MCF 10A (cell line): ENCODE measurements at regions not wholly inside any gene's neighbourhood (a gene's known extent, or its start where the extent isn't known, plus 50 kb on each side); places are given as distances from the start of the nearest gene placed in this dataset.

ENCODE experiments used
- BruUV-seq: library from RNA; stranded (reverse); fragments of 400-500 nt; replicated peaks from 2 replicates; lab custom pipeline; 2021; lab: Mats Ljungman, UMichigan
- CTCF ChIA-PET: fragments of 300-600 bp; sonication (Branson Sonifier 250); formaldehyde crosslinking; extraction: SDS; loops from one replicate; lab custom pipeline; 2021; ENCODE audit warnings: antibody characterized with exemption, inconsistent platforms; lab: Yijun Ruan, JAX
- POLR2A ChIA-PET: fragments of 300-600, 350-650 bp; sonication (Branson Sonifier 250); formaldehyde crosslinking; extraction: SDS; loops from one replicate; lab custom pipeline; 2020; ENCODE audit warnings: antibody characterized with exemption, inconsistent platforms; lab: Yijun Ruan, JAX
- DNase-seq: peaks from one replicate; pipeline ENCODE4 v3.0.0-alpha.2; 2018; ENCODE audit not compliant: unreplicated experiment
- H3K27ac Mint-ChIP-seq: one replicate; pipeline ENCODE4 v1.8.0; 2022; ENCODE audit warnings: mild to moderate bottlenecking, low read depth, mixed read lengths; ENCODE audit not compliant: unreplicated experiment
- H3K27me3 Mint-ChIP-seq: one replicate; pipeline ENCODE4 v1.8.0; 2022; ENCODE audit warnings: mixed read lengths; ENCODE audit not compliant: insufficient read depth, unreplicated experiment
- H3K36me3 Mint-ChIP-seq: one replicate; pipeline ENCODE4 v1.8.0; 2022; ENCODE audit warnings: mild to moderate bottlenecking, moderate library complexity, mixed read lengths; ENCODE audit not compliant: insufficient read depth, unreplicated experiment
- H3K4me1 Mint-ChIP-seq: one replicate; pipeline ENCODE4 v1.8.0; 2022; ENCODE audit warnings: mixed read lengths; ENCODE audit not compliant: insufficient read depth, unreplicated experiment
- H3K4me3 Mint-ChIP-seq: one replicate; pipeline ENCODE4 v1.8.0; 2022; ENCODE audit warnings: mild to moderate bottlenecking, moderate library complexity, mixed read lengths; ENCODE audit not compliant: unreplicated experiment
- H3K9me3 Mint-ChIP-seq: one replicate; pipeline ENCODE4 v1.8.0; 2022; ENCODE audit warnings: mixed read lengths; ENCODE audit not compliant: unreplicated experiment
- CTCF ChIP-seq: fragments of 200-600 bp; IDR thresholded peaks from one replicate; pipeline ENCODE4 v1.8.0; 2022; ENCODE audit warnings: antibody characterized with exemption, mild to moderate bottlenecking; ENCODE audit not compliant: unreplicated experiment
- intact Hi-C: fragments of 100-400 bp; cut with micrococcal nuclease; formaldehyde crosslinking; loops from 2 replicates; pipeline ENCODE4 v1.14.1; 2022

- BruUV-seq, result no TSS peak
- H3K4me3 Mint-ChIP-seq, result no peak overlapping the region
- H3K4me1 Mint-ChIP-seq, result no peaks in the 10 kb centered on the region
- no peaks in the 10 kb centered on the region for H3K36me3 Mint-ChIP-seq
- ChIA-PET CTCF (no interaction called here), POLR2A (interaction anchor here (0.7 kb wide), 1 partner anchor 43 kb away, joined by 3 read pairs; no protein-coding TSS in a partner anchor)
- TF ChIP-seq CTCF, result no peak
- no peaks in the 10 kb centered on the region for H3K27me3 Mint-ChIP-seq
- intact Hi-C loops, result no loop called here
- H3K9me3 Mint-ChIP-seq, result no peaks in the 10 kb centered on the region
- no peak for DNase-seq
- no peak overlapping the region for H3K27ac Mint-ChIP-seq
Observed at GRCh38 chr13:22866221-22866620, 314.6 kb upstream of the SGCG start.

DNA sequence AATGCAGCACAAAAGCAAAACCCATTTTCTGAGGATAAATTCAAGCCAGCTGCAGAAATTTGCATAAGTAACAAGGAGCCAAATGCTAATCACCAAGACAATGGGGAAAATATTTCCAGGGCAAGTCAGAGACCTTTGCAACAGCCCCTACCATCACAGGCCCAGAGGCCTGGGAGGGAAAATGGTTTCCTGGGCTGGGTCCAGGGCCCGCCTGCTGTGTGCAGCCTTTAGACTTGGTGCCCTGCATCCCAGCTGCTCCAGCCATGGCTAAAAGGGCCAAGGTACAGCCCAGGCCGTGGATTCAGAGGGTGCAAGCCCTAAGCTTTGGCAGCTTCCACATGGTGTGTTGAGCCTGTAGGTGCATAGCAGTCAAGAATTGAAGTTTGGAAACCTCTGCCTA lies 309.5 kb upstream of the SGCG start:
- CTCF ChIA-PET, result interaction anchor here (0.5 kb wide), 1 partner anchor 292 kb away, joined by 5 read pairs; no protein-coding TSS in a partner anchor
- Mint-ChIP-seq H3K4me1 (no peaks in the 10 kb centered on the region), H3K9me3 (no peaks in the 10 kb centered on the region), H3K27me3 (no peaks in the 10 kb centered on the region), H3K27ac (no peak overlapping the region), H3K36me3 (no peaks in the 10 kb centered on the region), H3K4me3 (no peak overlapping the region)
- BruUV-seq, result no TSS peak
- TF ChIP-seq CTCF, result no peak
- POLR2A ChIA-PET, result no interaction called here
- intact Hi-C loops, result no loop called here
- DNase-seq, result no peak

DNA sequence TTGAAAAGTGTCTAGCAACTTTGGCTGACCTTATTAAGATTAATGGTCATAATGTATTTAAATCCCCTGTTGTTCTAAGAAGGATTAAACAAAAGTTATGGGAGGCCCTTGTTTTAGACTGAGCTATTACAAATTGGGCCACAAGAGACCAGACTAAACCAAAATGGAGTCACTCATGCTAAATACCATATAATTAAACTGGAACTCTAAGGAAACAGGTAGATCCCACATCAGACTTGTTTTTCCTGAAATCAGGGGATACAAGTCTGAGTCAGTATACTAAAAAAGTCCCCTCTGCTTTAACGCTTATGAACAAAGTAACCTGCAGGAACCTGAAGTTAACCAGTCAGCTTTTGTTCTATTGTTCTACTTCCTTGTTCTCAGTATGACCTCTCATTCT lies 305.9 kb upstream of the SGCG start:
- BruUV-seq, result no TSS peak
- POLR2A ChIA-PET, result no interaction called here
- no peak overlapping the region for H3K4me3 Mint-ChIP-seq
- H3K27me3 Mint-ChIP-seq, result no peaks in the 10 kb centered on the region
- intact Hi-C loops, result no loop called here
- H3K27ac Mint-ChIP-seq, result no peak overlapping the region
- CTCF ChIA-PET, result no interaction called here
- TF ChIP-seq CTCF, result no peak
- H3K4me1 Mint-ChIP-seq, result no peaks in the 10 kb centered on the region
- no peak for DNase-seq
- H3K36me3 Mint-ChIP-seq, result no peaks in the 10 kb centered on the region
- H3K9me3 Mint-ChIP-seq, result no peaks in the 10 kb centered on the region

GRCh38 chr13:22877421-22877820 lies 303.4 kb upstream of the SGCG start:
- Mint-ChIP-seq H3K27ac (no peak overlapping the region), H3K9me3 (no peaks in the 10 kb centered on the region), H3K4me3 (no peak overlapping the region), H3K36me3 (no peaks in the 10 kb centered on the region), H3K27me3 (no peaks in the 10 kb centered on the region), H3K4me1 (no peaks in the 10 kb centered on the region)
- DNase-seq, result no peak
- intact Hi-C loops, result no loop called here
- ChIA-PET POLR2A (no interaction called here), CTCF (interaction anchor here (0.5 kb wide), 1 partner anchor 12 kb away, joined by 8 read pairs; no protein-coding TSS in a partner anchor)
- no TSS peak for BruUV-seq
- no peak for TF ChIP-seq CTCF
